ENCODE measurements at regions not wholly inside any gene's neighbourhood (a gene's known extent, or its start where the extent isn't known, plus 50 kb on each side); places are given as distances from the start of the nearest gene placed in this dataset.
A peak's percentile ranks its signal among the peaks of the same experiment; 100 is the strongest.

- TF ChIP-seq CTCF (IDR thresholded peaks at IDR 0.05) (no peak), POLR2A (IDR thresholded peaks at IDR 0.05) (no peak), POLR2AphosphoS5 (IDR thresholded peaks at IDR 0.05) (peak in 1 of 3 donors; percentile 57)
These were observed 426.7 kb upstream of the MAF start for GRCh38 chr16:80027007-80027965.
